HepG2 (cell line): ENCODE measurements at regions not wholly inside any gene's neighbourhood (a gene's known extent, or its start where the extent isn't known, plus 50 kb on each side); places are given as distances from the start of the nearest gene placed in this dataset.

Experiments used
- ATAC-seq: fragments of 200-7000 bp; cut with Tn5 transposase; 3 replicates; pipeline ENCODE4 v1.9.1; 2020; ENCODE audit warnings: mild to moderate bottlenecking, moderate library complexity
- BruUV-seq: library from RNA; stranded (reverse); fragments of 400-500 nt; replicated peaks from 2 replicates; lab custom pipeline; 2021; lab: Mats Ljungman, UMichigan
- CTCF ChIA-PET: fragments of 300-600 bp; formaldehyde crosslinking; extraction: SDS; loops from one replicate; lab custom pipeline; 2021; ENCODE audit warnings: low total read pairs, inconsistent platforms, low intra/inter-chr PET ratio; lab: Yijun Ruan, JAX
- POLR2A ChIA-PET: fragments of 350-600 bp; sonication (Branson Sonifier 250); formaldehyde crosslinking; loops from one replicate; lab custom pipeline; 2020; ENCODE audit warnings: antibody characterized with exemption, inconsistent platforms; lab: Yijun Ruan, JAX
- DNase-seq: peaks from one replicate; pipeline ENCODE4 v3.0.0-alpha.2; 2015; ENCODE audit warnings: low spot score
- FAIRE-seq: peaks from 3 replicates; lab custom pipeline; 2011; peaks lifted over from hg19 to GRCh38; lab: Jason Lieb, UNC
- H2AFZ ChIP-seq: one replicate; pipeline ENCODE4 v1.6.1; 2011; ENCODE audit warnings: low read length, inconsistent platforms
- H3K27ac ChIP-seq: fragments of 300-600 bp; 3 replicates; pipeline ENCODE4 v1.8.0; 2011; ENCODE audit warnings: mixed run types, mild to moderate bottlenecking, mixed read lengths, low read length, inconsistent platforms; ENCODE audit not compliant: insufficient read depth; ENCODE audit errors: extremely low read length
- H3K27me3 ChIP-seq, 2 experiments: fragments of 200-600 bp in 1 of 2; 2 replicates in 1 of 2; 3 replicates in 1 of 2; pipeline versions ENCODE4 v1.6.0 to v1.8.0; 2011; ENCODE audit warnings: low read length in 2 of 2, mild to moderate bottlenecking in 2 of 2, moderate library complexity in 2 of 2, inconsistent platforms in 1 of 2; ENCODE audit not compliant: insufficient read depth in 2 of 2, control insufficient read depth in 1 of 2
- H3K36me3 ChIP-seq, 2 experiments: fragments of 200-600 bp in 1 of 2; replicated peaks in 1 of 2; 2 replicates in 1 of 2; 3 replicates in 1 of 2; pipeline versions ENCODE4 v1.5.1 to v1.8.0; 2011; ENCODE audit warnings: low read length in 2 of 2, inconsistent platforms in 1 of 2; ENCODE audit not compliant: insufficient read depth in 2 of 2, control insufficient read depth in 1 of 2
- H3K4me1 ChIP-seq: 2 replicates; pipeline ENCODE4 v1.5.1; 2012; ENCODE audit warnings: low read length, inconsistent platforms; ENCODE audit not compliant: insufficient read depth
- H3K4me2 ChIP-seq: 2 replicates; pipeline ENCODE4 v1.6.0; 2011; ENCODE audit warnings: low read depth, low read length, inconsistent platforms
- H3K4me3 ChIP-seq, 3 experiments: fragments of 200-600 bp in 1 of 3; sonication (generic), shearing (Covaris generic) in 1 of 3; replicated peaks in 1 of 3; 2 replicates each; pipeline ENCODE4 v1.5.1; 2011 to 2016; ENCODE audit warnings: low read length in 3 of 3, inconsistent platforms in 2 of 3, low read depth in 2 of 3, mild to moderate bottlenecking in 2 of 3, control low read depth in 1 of 3, mixed read lengths in 1 of 3; ENCODE audit not compliant: insufficient read depth in 1 of 3
- H3K79me2 ChIP-seq: one replicate; pipeline ENCODE4 v1.6.1; 2011; ENCODE audit warnings: low read length, inconsistent platforms; ENCODE audit not compliant: insufficient read depth
- H3K9ac ChIP-seq: 2 replicates; pipeline ENCODE4 v1.6.0; 2011; ENCODE audit warnings: mild to moderate bottlenecking, low read depth, low read length, inconsistent platforms; ENCODE audit not compliant: insufficient read depth
- H3K9me3 ChIP-seq: 2 replicates; pipeline ENCODE4 v1.5.1; 2012; ENCODE audit warnings: mild to moderate bottlenecking, low read length
- H4K20me1 ChIP-seq: 2 replicates; pipeline ENCODE4 v1.6.0; 2011; ENCODE audit warnings: inconsistent platforms, mild to moderate bottlenecking, low read length, moderate library complexity; ENCODE audit not compliant: insufficient read depth
- CEBPB ChIP-seq: IDR thresholded peaks from 2 replicates; pipeline ENCODE4 v1.6.1; 2011; ENCODE audit warnings: low read depth, low read length, improper control_type of control experiment, borderline replicate concordance
- CHCHD3 ChIP-seq: sonication (generic); formaldehyde crosslinking; IDR thresholded peaks from 2 replicates; pipeline ENCODE4 v1.8.0; 2022; ENCODE audit warnings: mild to moderate bottlenecking, missing genetic modification reagents, moderate library complexity
- EED ChIP-seq: sonication (generic); formaldehyde crosslinking; IDR thresholded peaks from 2 replicates; pipeline ENCODE4 v1.5.0; 2020; ENCODE audit warnings: mild to moderate bottlenecking, missing genetic modification reagents
- HDAC2 ChIP-seq: sonication (generic); formaldehyde crosslinking; IDR thresholded peaks from 2 replicates; pipeline ENCODE4 v1.4.0; 2020; ENCODE audit warnings: missing genetic modification reagents
- NFE2L2 ChIP-seq: fragments of 150-350 bp; IDR thresholded peaks from 2 replicates; pipeline ENCODE4 v1.6.1; 2014; ENCODE audit warnings: low read length
- NR1H2 ChIP-seq: sonication (generic); formaldehyde crosslinking; IDR thresholded peaks from 2 replicates; pipeline ENCODE4 v1.8.1; 2022; ENCODE audit warnings: low read depth, missing genetic modification reagents, borderline replicate concordance
- SMARCE1 ChIP-seq: fragments of 450-650 bp; IDR thresholded peaks from 2 replicates; pipeline ENCODE4 v1.6.1; 2017; ENCODE audit warnings: borderline replicate concordance
- SNAI1 ChIP-seq: sonication (generic); formaldehyde crosslinking; IDR thresholded peaks from 2 replicates; pipeline ENCODE4 v1.5.0; 2020; ENCODE audit warnings: mild to moderate bottlenecking, missing genetic modification reagents, borderline replicate concordance
- SOX13 ChIP-seq, 3 experiments: fragments of 450-650 bp in 1 of 3; sonication (generic) in 1 of 3; formaldehyde crosslinking in 1 of 3; IDR thresholded peaks in 2 of 3; conservative IDR thresholded peaks in 1 of 3; 2 replicates each; pipeline versions ENCODE4 v1.5.0 to v1.6.1; 2016 to 2020; ENCODE audit warnings: antibody characterized with exemption in 1 of 3, mild to moderate bottlenecking in 1 of 3, missing compliant biosample characterization in 1 of 3, missing genetic modification reagents in 1 of 3, moderate library complexity in 1 of 3
- TBL1XR1 ChIP-seq: fragments of 150-350 bp; IDR thresholded peaks from 2 replicates; pipeline ENCODE4 v1.6.1; 2014; ENCODE audit warnings: borderline replicate concordance, low read length; ENCODE audit not compliant: partially characterized antibody
- TGIF2 ChIP-seq: IDR thresholded peaks from 2 replicates; pipeline ENCODE4 v1.6.1; 2016; ENCODE audit warnings: control low read depth, missing compliant biosample characterization
- ZBTB7B ChIP-seq: sonication (generic); formaldehyde crosslinking; IDR thresholded peaks from 2 replicates; pipeline ENCODE4 v1.4.0; 2020; ENCODE audit warnings: missing genetic modification reagents
- ZNF33A ChIP-seq: sonication (generic); formaldehyde crosslinking; IDR thresholded peaks from 2 replicates; pipeline ENCODE4 v1.5.1; 2020; ENCODE audit warnings: missing genetic modification reagents, mild to moderate bottlenecking, moderate library complexity, borderline replicate concordance
- ZNF496 ChIP-seq: sonication (generic); formaldehyde crosslinking; IDR thresholded peaks from 2 replicates; pipeline ENCODE4 v1.8.1; 2023; ENCODE audit warnings: mild to moderate bottlenecking, moderate library complexity, missing genetic modification reagents; ENCODE audit not compliant: insufficient replicate concordance
- ZNF7 ChIP-seq: IDR thresholded peaks from 2 replicates; pipeline ENCODE4 v1.6.1; 2016; ENCODE audit warnings: missing biosample characterization, missing genetic modification reagents
- WGBS: methylation state at CpG from one replicate; pipeline ENCODE4 v1.1.6; 2017; ENCODE audit warnings: low lambda C conversion rate; 5-methylcytosine and 5-hydroxymethylcytosine counted together
- in situ Hi-C: cut with HindIII; loops from 2 replicates; pipeline ENCODE4 v1.10.0; 2017; ENCODE audit warnings: low pct_unique_long_range_greater_than_20kb; ENCODE audit not compliant: extremely low pct_ligation_motif_present
- intact Hi-C: fragments of 100-400 bp; cut with micrococcal nuclease; formaldehyde crosslinking; loops from one replicate; pipeline ENCODE4 v1.10.0; 2022; ENCODE audit not compliant: unreplicated experiment
- TF ChIP-seq, protein P1 (sequence below): sonication (generic); formaldehyde crosslinking; IDR thresholded peaks from 2 replicates; pipeline ENCODE4 v1.8.0; 2023; ENCODE audit warnings: mild to moderate bottlenecking, missing genetic modification reagents
- TF ChIP-seq, protein P2 (sequence below): sonication (generic); formaldehyde crosslinking; IDR thresholded peaks from 2 replicates; pipeline ENCODE4 v1.4.0; 2020; ENCODE audit warnings: missing genetic modification reagents, borderline replicate concordance
- TF ChIP-seq, protein P3 (sequence below): sonication (generic); formaldehyde crosslinking; IDR thresholded peaks from 2 replicates; pipeline ENCODE4; 2020; ENCODE audit warnings: missing genetic modification reagents, mild to moderate bottlenecking, borderline replicate concordance

GRCh38 chr5:116848954-116849581 lies 274.4 kb upstream of the SEMA6A start:
- 59% methylated on average over 3 of the region's 3 CpGs for WGBS
- Histone ChIP-seq H3K9ac (no peak overlapping the region), H3K79me2 (no peaks in the 10 kb centered on the region), H3K4me3 (no peak overlapping the region), H3K27me3 (no peaks in the 10 kb centered on the region), H2AFZ (no peak overlapping the region), H3K4me1 (peaks cover 44% of the 10 kb centered on the region), H3K27ac (no peak overlapping the region), H3K36me3 (no peaks in the 10 kb centered on the region), H3K4me2 (no peak overlapping the region; the same call in 1 of the 2 replicates), H3K9me3 (no peaks in the 10 kb centered on the region), H4K20me1 (no peaks in the 10 kb centered on the region)
- FAIRE-seq (peak; percentile 81), DNase-seq (peak; percentile 72), ATAC-seq (peak; percentile 88)
- ChIA-PET CTCF (no interaction called here), POLR2A (no interaction called here)
- intact Hi-C loops = no loop called here
- BruUV-seq = no TSS peak
- in situ Hi-C loops = no loop called here
- TF ChIP-seq SMARCE1 (no peak), TBL1XR1 (peak; percentile 32), SNAI1 (CRISPR knock-in tag) (no peak), SOX13 (IDR thresholded peaks at IDR 0.05) (no peak), SOX13 (CRISPR knock-in tag; conservative IDR thresholded peaks at IDR 0.05 in 1 of 2, IDR thresholded peaks at IDR 0.05 in 1 of 2) (peak in 1 of 2 experiments; percentile 65; a peak in 2 of 4 replicates), ZNF33A (CRISPR knock-in tag) (no peak), TGIF2 (peak; percentile 53), ZNF7 (CRISPR knock-in tag) (peak; percentile 64; the same call in 1 of the 2 replicates), HDAC2 (CRISPR knock-in tag) (peak; percentile 51; the same call in 1 of the 2 replicates), NR1H2 (CRISPR knock-in tag) (no peak), ZNF496 (no peak), EED (CRISPR knock-in tag) (no peak), ZBTB7B (CRISPR knock-in tag) (0 out of 2 replicates have a peak, but pooled peaks have one; percentile 52), CEBPB (peak; percentile 52; the same call in 1 of the 2 replicates), NFE2L2 (no peak), CHCHD3 (no peak)
- TF ChIP-seq, protein P1, sequence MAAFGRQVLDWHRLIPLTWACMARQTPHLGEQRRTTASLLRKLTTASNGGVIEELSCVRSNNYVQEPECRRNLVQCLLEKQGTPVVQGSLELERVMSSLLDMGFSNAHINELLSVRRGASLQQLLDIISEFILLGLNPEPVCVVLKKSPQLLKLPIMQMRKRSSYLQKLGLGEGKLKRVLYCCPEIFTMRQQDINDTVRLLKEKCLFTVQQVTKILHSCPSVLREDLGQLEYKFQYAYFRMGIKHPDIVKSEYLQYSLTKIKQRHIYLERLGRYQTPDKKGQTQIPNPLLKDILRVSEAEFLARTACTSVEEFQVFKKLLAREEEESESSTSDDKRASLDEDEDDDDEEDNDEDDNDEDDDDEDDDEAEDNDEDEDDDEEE = no peak
- TF ChIP-seq, protein P2, sequence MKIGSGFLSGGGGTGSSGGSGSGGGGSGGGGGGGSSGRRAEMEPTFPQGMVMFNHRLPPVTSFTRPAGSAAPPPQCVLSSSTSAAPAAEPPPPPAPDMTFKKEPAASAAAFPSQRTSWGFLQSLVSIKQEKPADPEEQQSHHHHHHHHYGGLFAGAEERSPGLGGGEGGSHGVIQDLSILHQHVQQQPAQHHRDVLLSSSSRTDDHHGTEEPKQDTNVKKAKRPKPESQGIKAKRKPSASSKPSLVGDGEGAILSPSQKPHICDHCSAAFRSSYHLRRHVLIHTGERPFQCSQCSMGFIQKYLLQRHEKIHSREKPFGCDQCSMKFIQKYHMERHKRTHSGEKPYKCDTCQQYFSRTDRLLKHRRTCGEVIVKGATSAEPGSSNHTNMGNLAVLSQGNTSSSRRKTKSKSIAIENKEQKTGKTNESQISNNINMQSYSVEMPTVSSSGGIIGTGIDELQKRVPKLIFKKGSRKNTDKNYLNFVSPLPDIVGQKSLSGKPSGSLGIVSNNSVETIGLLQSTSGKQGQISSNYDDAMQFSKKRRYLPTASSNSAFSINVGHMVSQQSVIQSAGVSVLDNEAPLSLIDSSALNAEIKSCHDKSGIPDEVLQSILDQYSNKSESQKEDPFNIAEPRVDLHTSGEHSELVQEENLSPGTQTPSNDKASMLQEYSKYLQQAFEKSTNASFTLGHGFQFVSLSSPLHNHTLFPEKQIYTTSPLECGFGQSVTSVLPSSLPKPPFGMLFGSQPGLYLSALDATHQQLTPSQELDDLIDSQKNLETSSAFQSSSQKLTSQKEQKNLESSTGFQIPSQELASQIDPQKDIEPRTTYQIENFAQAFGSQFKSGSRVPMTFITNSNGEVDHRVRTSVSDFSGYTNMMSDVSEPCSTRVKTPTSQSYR (CRISPR knock-in tag) = no peak
- TF ChIP-seq, protein P3, sequence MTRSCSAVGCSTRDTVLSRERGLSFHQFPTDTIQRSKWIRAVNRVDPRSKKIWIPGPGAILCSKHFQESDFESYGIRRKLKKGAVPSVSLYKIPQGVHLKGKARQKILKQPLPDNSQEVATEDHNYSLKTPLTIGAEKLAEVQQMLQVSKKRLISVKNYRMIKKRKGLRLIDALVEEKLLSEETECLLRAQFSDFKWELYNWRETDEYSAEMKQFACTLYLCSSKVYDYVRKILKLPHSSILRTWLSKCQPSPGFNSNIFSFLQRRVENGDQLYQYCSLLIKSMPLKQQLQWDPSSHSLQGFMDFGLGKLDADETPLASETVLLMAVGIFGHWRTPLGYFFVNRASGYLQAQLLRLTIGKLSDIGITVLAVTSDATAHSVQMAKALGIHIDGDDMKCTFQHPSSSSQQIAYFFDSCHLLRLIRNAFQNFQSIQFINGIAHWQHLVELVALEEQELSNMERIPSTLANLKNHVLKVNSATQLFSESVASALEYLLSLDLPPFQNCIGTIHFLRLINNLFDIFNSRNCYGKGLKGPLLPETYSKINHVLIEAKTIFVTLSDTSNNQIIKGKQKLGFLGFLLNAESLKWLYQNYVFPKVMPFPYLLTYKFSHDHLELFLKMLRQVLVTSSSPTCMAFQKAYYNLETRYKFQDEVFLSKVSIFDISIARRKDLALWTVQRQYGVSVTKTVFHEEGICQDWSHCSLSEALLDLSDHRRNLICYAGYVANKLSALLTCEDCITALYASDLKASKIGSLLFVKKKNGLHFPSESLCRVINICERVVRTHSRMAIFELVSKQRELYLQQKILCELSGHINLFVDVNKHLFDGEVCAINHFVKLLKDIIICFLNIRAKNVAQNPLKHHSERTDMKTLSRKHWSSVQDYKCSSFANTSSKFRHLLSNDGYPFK (CRISPR knock-in tag) = no peak
